HG02678 (cell line): ENCODE measurements at regions not wholly inside any gene's neighbourhood (a gene's known extent, or its start where the extent isn't known, plus 50 kb on each side); places are given as distances from the start of the nearest gene placed in this dataset.
"Not testable (repeated sequence)": the region's sequence is repeated elsewhere in the genome, so short reads cannot be mapped to it uniquely, and the experiment has no call there.

Experiments
- ATAC-seq: cut with Tn5 transposase; IDR thresholded peaks from one replicate; pipeline ENCODE4 v1.9.1; 2021; ENCODE audit warnings: mild to moderate bottlenecking, moderate library complexity; ENCODE audit not compliant: unreplicated experiment

GRCh38 chr10:44724415-44725174, 186.5 kb upstream of the TMEM72 start:
- peak; percentile 50 for ATAC-seq

- peak; percentile 55 for ATAC-seq
Measured at GRCh38 chr10:44725404-44725803, 185.7 kb upstream of the TMEM72 start.

GRCh38 chr10:44731283-44731682, 179.9 kb upstream of the TMEM72 start:
- ATAC-seq = no peak

- no peak for ATAC-seq
Measured at GRCh38 chr10:44733501-44734488, 177.3 kb upstream of the TMEM72 start.

GRCh38 chr10:44742248-44742647, 168.9 kb upstream of the TMEM72 start:
- ATAC-seq = no peak

- ATAC-seq = no peak
Measured at GRCh38 chr10:44743535-44743934, 167.6 kb upstream of the TMEM72 start.

- no peak for ATAC-seq
Measured at GRCh38 chr10:44745920-44746319, 165.2 kb upstream of the TMEM72 start.

- no peak for ATAC-seq
Measured at GRCh38 chr10:44747593-44748172, 163.5 kb upstream of the TMEM72 start.

- no peak for ATAC-seq
Measured at GRCh38 chr10:44749151-44749550, 162.0 kb upstream of the TMEM72 start.

GRCh38 chr10:44752451-44753441, 158.4 kb upstream of the TMEM72 start:
- no peak for ATAC-seq

GRCh38 chr10:44754355-44754754, 156.8 kb upstream of the TMEM72 start:
- not testable (repeated sequence) for ATAC-seq

- no peak for ATAC-seq
Measured at GRCh38 chr10:44755481-44755880, 155.7 kb upstream of the TMEM72 start.

- no peak for ATAC-seq
Measured at GRCh38 chr10:44756216-44756615, 154.9 kb upstream of the TMEM72 start.

GRCh38 chr10:44757551-44758205, 153.5 kb upstream of the TMEM72 start:
- ATAC-seq = no peak

GRCh38 chr10:44759122-44759521, 152.0 kb upstream of the TMEM72 start:
- ATAC-seq = no peak

- no peak for ATAC-seq
Measured at GRCh38 chr10:44760513-44760912, 150.6 kb upstream of the TMEM72 start.

GRCh38 chr10:44761076-44761475, 150.1 kb upstream of the TMEM72 start:
- no peak for ATAC-seq

GRCh38 chr10:44763331-44763730, 147.8 kb upstream of the TMEM72 start:
- ATAC-seq = no peak

- no peak for ATAC-seq
Measured at GRCh38 chr10:44765299-44765698, 145.8 kb upstream of the TMEM72 start.

GRCh38 chr10:44766631-44767030, 144.5 kb upstream of the TMEM72 start:
- no peak for ATAC-seq
